GM21515 (cell line): ENCODE measurements at regions not wholly inside any gene's neighbourhood (a gene's known extent, or its start where the extent isn't known, plus 50 kb on each side); places are given as distances from the start of the nearest gene placed in this dataset.

Source experiments
- ATAC-seq: cut with Tn5 transposase; IDR thresholded peaks from one replicate; pipeline ENCODE4 v1.9.1; 2021; ENCODE audit not compliant: unreplicated experiment

GRCh38 chr14:97248973-97249372, 451.8 kb downstream of the VRK1 start:
- ATAC-seq, result no peak

GRCh38 chr14:97250931-97251330, 453.7 kb downstream of the VRK1 start:
- no peak for ATAC-seq

GRCh38 chr14:97251491-97252155, 454.4 kb downstream of the VRK1 start:
- ATAC-seq, result no peak

GRCh38 chr14:97253756-97254155, 456.6 kb downstream of the VRK1 start:
- ATAC-seq, result no peak

- no peak for ATAC-seq
Measured at GRCh38 chr14:97262336-97262735, 465.2 kb downstream of the VRK1 start.

GRCh38 chr14:97264516-97265230, 467.5 kb downstream of the VRK1 start:
- no peak for ATAC-seq

- no peak for ATAC-seq
Measured at GRCh38 chr14:97266653-97267052, 469.5 kb downstream of the VRK1 start.

GRCh38 chr14:97267509-97267908, 470.3 kb downstream of the VRK1 start:
- no peak for ATAC-seq

GRCh38 chr14:97268097-97268496, 470.9 kb downstream of the VRK1 start:
- no peak for ATAC-seq

- ATAC-seq, result no peak
Measured at GRCh38 chr14:97270308-97270707, 473.1 kb downstream of the VRK1 start.

GRCh38 chr14:97271451-97271960, 474.3 kb downstream of the VRK1 start:
- ATAC-seq, result no peak

GRCh38 chr14:97273540-97273939, 476.4 kb downstream of the VRK1 start:
- no peak for ATAC-seq

GRCh38 chr14:97274626-97275025, 477.4 kb downstream of the VRK1 start:
- ATAC-seq, result no peak

GRCh38 chr14:97275276-97275675, 478.1 kb downstream of the VRK1 start:
- ATAC-seq, result no peak

- no peak for ATAC-seq
Measured at GRCh38 chr14:97276573-97276972, 479.4 kb downstream of the VRK1 start.

GRCh38 chr14:97277711-97278110, 480.5 kb downstream of the VRK1 start:
- ATAC-seq, result no peak

- no peak for ATAC-seq
Measured at GRCh38 chr14:97280526-97280925, 483.3 kb downstream of the VRK1 start.

GRCh38 chr14:97281741-97282140, 484.6 kb downstream of the VRK1 start:
- ATAC-seq, result no peak

- no peak for ATAC-seq
Measured at GRCh38 chr14:97282210-97283004, 485.2 kb downstream of the VRK1 start.

- ATAC-seq, result no peak
Measured at GRCh38 chr14:97283005-97283403, 485.8 kb downstream of the VRK1 start.

GRCh38 chr14:97283426-97283825, 486.2 kb downstream of the VRK1 start:
- no peak for ATAC-seq

- no peak for ATAC-seq
Measured at GRCh38 chr14:97283841-97284240, 486.7 kb downstream of the VRK1 start.
